Lower leg skin (tissue), 3 donors: ENCODE measurements at regions not wholly inside any gene's neighbourhood (a gene's known extent, or its start where the extent isn't known, plus 50 kb on each side); places are given as distances from the start of the nearest gene placed in this dataset.
"Not testable (repeated sequence)": the region's sequence is repeated elsewhere in the genome, so short reads cannot be mapped to it uniquely, and the experiment has no call there.

Source experiments
- POLR2A ChIP-seq, 2 donors: fragments of 450-650 bp; IDR thresholded peaks; one replicate each; pipeline ENCODE4 v1.6.1; 2016 to 2017; ENCODE audit warnings: antibody characterized with exemption in 2 of 2, mild to moderate bottlenecking in 1 of 2, moderate library complexity in 1 of 2
- TF ChIP-seq, protein P1 (sequence below), 3 donors: fragments of 450-650 bp; IDR thresholded peaks; one replicate each; pipeline ENCODE4 v1.5.1; 2016; ENCODE audit warnings: antibody characterized with exemption in 3 of 3, mild to moderate bottlenecking in 3 of 3, moderate library complexity in 2 of 3

DNA sequence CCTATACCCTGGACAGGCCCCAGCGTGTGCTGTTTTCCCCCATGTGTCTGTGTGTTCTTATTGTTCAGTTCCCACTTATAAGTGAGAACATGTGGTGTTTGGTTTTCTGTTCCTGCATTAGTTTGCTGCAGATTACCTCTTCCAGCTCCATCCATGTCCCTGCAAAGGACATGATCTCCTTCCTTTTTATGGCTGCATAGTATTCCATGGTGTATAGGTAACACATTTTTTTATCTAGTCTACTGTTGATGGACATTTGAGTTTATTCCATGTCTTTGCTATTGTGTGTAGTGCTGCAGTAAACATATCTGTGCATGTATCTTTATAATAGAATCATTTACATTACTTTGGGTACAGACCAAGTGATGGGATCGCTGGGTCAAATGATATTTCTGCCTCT, 703.6 kb upstream of the CTNND2 start:
- TF ChIP-seq POLR2A (IDR thresholded peaks at IDR 0.05), result not testable (repeated sequence)
- TF ChIP-seq, protein P1, sequence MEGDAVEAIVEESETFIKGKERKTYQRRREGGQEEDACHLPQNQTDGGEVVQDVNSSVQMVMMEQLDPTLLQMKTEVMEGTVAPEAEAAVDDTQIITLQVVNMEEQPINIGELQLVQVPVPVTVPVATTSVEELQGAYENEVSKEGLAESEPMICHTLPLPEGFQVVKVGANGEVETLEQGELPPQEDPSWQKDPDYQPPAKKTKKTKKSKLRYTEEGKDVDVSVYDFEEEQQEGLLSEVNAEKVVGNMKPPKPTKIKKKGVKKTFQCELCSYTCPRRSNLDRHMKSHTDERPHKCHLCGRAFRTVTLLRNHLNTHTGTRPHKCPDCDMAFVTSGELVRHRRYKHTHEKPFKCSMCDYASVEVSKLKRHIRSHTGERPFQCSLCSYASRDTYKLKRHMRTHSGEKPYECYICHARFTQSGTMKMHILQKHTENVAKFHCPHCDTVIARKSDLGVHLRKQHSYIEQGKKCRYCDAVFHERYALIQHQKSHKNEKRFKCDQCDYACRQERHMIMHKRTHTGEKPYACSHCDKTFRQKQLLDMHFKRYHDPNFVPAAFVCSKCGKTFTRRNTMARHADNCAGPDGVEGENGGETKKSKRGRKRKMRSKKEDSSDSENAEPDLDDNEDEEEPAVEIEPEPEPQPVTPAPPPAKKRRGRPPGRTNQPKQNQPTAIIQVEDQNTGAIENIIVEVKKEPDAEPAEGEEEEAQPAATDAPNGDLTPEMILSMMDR (IDR thresholded peaks at IDR 0.05), result not testable (repeated sequence)
